ENCODE measurements at regions not wholly inside any gene's neighbourhood (a gene's known extent, or its start where the extent isn't known, plus 50 kb on each side); places are given as distances from the start of the nearest gene placed in this dataset.

GRCh38 chr20:11296951-11297350 is 620.7 kb upstream of the BTBD3 start:
- Histone ChIP-seq H3K79me2 (replicated peaks; ENCODE audit: insufficient read depth, low read length) (no peaks in the 10 kb centered on the region), H2AFZ (ENCODE audit: low read depth, low read length) (no peak overlapping the region), H3K36me3 (ENCODE audit: insufficient read depth, low read length) (no peaks in the 10 kb centered on the region), H4K20me1 (ENCODE audit: insufficient read depth) (no peaks in the 10 kb centered on the region), H3K9ac (ENCODE audit: low read length) (no peak overlapping the region), H3K9me3 (ENCODE audit: low read length) (no peaks in the 10 kb centered on the region), H3K4me2 (ENCODE audit: low read length) (no peak overlapping the region), H3K9me2 (ENCODE audit: insufficient read depth, low read length) (no peaks in the 10 kb centered on the region), H3F3A (ENCODE audit: insufficient read depth, low read length, poor library complexity, severe bottlenecking) (no peaks in the 10 kb centered on the region), H3K4me3 (ENCODE audit: low read length) (no peak overlapping the region), H3K27me3 (ENCODE audit: insufficient read depth, low read depth, low read length) (no peaks in the 10 kb centered on the region), H3K27ac (ENCODE audit: low read length) (no peak overlapping the region)
- TF ChIP-seq SMC3 (conservative IDR thresholded peaks at IDR 0.05; ENCODE audit: poor library complexity), result no peak
- no peak for TF ChIP-seq EP300 (conservative IDR thresholded peaks at IDR 0.05; ENCODE audit: poor library complexity, severe bottlenecking)
- no peak for TF ChIP-seq POLR2AphosphoS5 (IDR thresholded peaks at IDR 0.05)
- TF ChIP-seq RAD21 (conservative IDR thresholded peaks at IDR 0.05), result no peak
- no peak for TF ChIP-seq EZH2 (IDR thresholded peaks at IDR 0.05; ENCODE audit: borderline replicate concordance, insufficient read depth, low read length, poor library complexity, severe bottlenecking)
- no peak for TF ChIP-seq MXI1 (conservative IDR thresholded peaks at IDR 0.05; ENCODE audit: poor library complexity, severe bottlenecking)
- no peak for TF ChIP-seq TAF1 (IDR thresholded peaks at IDR 0.05; ENCODE audit: low read depth)
- TF ChIP-seq, protein P1, sequence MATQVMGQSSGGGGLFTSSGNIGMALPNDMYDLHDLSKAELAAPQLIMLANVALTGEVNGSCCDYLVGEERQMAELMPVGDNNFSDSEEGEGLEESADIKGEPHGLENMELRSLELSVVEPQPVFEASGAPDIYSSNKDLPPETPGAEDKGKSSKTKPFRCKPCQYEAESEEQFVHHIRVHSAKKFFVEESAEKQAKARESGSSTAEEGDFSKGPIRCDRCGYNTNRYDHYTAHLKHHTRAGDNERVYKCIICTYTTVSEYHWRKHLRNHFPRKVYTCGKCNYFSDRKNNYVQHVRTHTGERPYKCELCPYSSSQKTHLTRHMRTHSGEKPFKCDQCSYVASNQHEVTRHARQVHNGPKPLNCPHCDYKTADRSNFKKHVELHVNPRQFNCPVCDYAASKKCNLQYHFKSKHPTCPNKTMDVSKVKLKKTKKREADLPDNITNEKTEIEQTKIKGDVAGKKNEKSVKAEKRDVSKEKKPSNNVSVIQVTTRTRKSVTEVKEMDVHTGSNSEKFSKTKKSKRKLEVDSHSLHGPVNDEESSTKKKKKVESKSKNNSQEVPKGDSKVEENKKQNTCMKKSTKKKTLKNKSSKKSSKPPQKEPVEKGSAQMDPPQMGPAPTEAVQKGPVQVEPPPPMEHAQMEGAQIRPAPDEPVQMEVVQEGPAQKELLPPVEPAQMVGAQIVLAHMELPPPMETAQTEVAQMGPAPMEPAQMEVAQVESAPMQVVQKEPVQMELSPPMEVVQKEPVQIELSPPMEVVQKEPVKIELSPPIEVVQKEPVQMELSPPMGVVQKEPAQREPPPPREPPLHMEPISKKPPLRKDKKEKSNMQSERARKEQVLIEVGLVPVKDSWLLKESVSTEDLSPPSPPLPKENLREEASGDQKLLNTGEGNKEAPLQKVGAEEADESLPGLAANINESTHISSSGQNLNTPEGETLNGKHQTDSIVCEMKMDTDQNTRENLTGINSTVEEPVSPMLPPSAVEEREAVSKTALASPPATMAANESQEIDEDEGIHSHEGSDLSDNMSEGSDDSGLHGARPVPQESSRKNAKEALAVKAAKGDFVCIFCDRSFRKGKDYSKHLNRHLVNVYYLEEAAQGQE (IDR thresholded peaks at IDR 0.05; ENCODE audit: borderline replicate concordance), result no peak
- TF ChIP-seq CTCF (IDR thresholded peaks at IDR 0.05; ENCODE audit: poor library complexity, severe bottlenecking), result no peak

GRCh38 chr20:11301699-11302098 is 616.0 kb upstream of the BTBD3 start:
- no peaks in the 10 kb centered on the region for H4K20me1 ChIP-seq (ENCODE audit: insufficient read depth)
- H3K79me2 ChIP-seq (replicated peaks; ENCODE audit: insufficient read depth, low read length), result no peaks in the 10 kb centered on the region
- H3K4me2 ChIP-seq (ENCODE audit: low read length), result no peak overlapping the region
- no peaks in the 10 kb centered on the region for H3K9me3 ChIP-seq (ENCODE audit: low read length)
- no peaks in the 10 kb centered on the region for H3K9me2 ChIP-seq (ENCODE audit: insufficient read depth, low read length)
- H3K27me3 ChIP-seq (ENCODE audit: insufficient read depth, low read depth, low read length), result no peaks in the 10 kb centered on the region
- no peak for TF ChIP-seq POLR2AphosphoS5 (IDR thresholded peaks at IDR 0.05)
- TF ChIP-seq TAF1 (IDR thresholded peaks at IDR 0.05; ENCODE audit: low read depth), result no peak
- TF ChIP-seq, protein P1 (IDR thresholded peaks at IDR 0.05; ENCODE audit: borderline replicate concordance), result no peak
- no peak overlapping the region for H3K9ac ChIP-seq (ENCODE audit: low read length)
- H2AFZ ChIP-seq (ENCODE audit: low read depth, low read length), result no peak overlapping the region
- H3K36me3 ChIP-seq (ENCODE audit: insufficient read depth, low read length), result no peaks in the 10 kb centered on the region
- no peak overlapping the region for H3K4me3 ChIP-seq (ENCODE audit: low read length)
- no peak overlapping the region for H3K27ac ChIP-seq (ENCODE audit: low read length)
- no peaks in the 10 kb centered on the region for H3F3A ChIP-seq (ENCODE audit: insufficient read depth, low read length, poor library complexity, severe bottlenecking)

All from neural cell (in vitro differentiated cells).